ENCODE measurements at regions not wholly inside any gene's neighbourhood (a gene's known extent, or its start where the extent isn't known, plus 50 kb on each side); places are given as distances from the start of the nearest gene placed in this dataset.
"Not testable (repeated sequence)": the region's sequence is repeated elsewhere in the genome, so short reads cannot be mapped to it uniquely, and the experiment has no call there.

DNA sequence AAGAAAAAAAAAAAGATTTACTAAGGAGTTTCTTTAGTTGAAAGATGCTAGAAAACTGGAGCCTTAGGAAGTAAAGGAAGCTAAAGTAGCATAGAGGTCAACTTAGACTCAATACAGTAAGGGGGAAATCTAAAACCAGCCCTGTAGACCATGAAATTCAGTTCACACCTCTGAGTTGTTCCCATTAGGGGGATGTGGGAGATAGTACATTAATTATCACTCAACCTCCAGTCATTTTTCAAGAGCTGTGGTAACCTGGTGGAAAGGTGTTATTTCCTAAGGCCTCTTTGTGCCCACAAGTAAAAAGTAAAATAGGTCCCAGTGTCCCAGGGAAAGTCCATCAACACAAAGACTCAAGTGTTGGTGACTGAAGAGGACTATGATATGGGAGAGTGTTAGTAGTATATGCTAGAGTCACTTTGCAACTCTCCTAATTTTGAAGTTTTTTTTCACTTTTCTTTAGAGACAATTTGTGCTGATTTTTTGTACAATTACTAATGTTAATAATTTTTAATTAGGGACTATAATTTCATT, 1274.4 kb upstream of the EPHA6 start:
- no peaks in the 10 kb centered on the region for H3K36me3 Mint-ChIP-seq (ENCODE audit: low read depth)
- no peak overlapping the region for H3K27ac Mint-ChIP-seq
- no peaks in the 10 kb centered on the region for H3K27me3 Mint-ChIP-seq (ENCODE audit: low read depth)
- H3K9me3 Mint-ChIP-seq = no peaks in the 10 kb centered on the region
- no peak overlapping the region for H3K4me3 Mint-ChIP-seq
- no peaks in the 10 kb centered on the region for H3K4me1 Mint-ChIP-seq
- no peak for TF ChIP-seq CTCF (IDR thresholded peaks at IDR 0.05; ENCODE audit: unreplicated experiment in 3 of 3)

DNA sequence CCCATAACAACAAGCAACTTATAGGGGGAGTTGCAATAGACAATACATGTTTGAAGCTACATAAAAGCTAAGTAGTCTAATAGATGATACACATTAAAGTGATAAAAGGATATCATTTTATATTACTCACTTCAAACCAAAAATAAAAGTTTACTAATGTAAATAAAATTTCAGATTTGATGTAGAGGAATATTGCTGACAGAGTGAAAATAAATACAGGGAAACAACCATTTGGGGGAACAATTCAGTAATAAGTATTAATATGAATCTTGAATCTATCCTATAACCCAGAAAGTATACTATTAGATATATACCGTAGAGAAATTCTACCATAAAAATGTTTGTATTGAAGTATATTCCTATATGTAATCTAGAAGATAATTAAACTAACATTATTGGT, 1248.9 kb upstream of the EPHA6 start:
- Mint-ChIP-seq H3K27ac (no peak overlapping the region), H3K36me3 (ENCODE audit: low read depth) (no peaks in the 10 kb centered on the region), H3K4me3 (no peak overlapping the region), H3K9me3 (peaks cover 10% of the 10 kb centered on the region), H3K27me3 (ENCODE audit: low read depth) (no peaks in the 10 kb centered on the region), H3K4me1 (no peaks in the 10 kb centered on the region)
- no peak for TF ChIP-seq CTCF (IDR thresholded peaks at IDR 0.05; ENCODE audit: unreplicated experiment in 3 of 3)

DNA sequence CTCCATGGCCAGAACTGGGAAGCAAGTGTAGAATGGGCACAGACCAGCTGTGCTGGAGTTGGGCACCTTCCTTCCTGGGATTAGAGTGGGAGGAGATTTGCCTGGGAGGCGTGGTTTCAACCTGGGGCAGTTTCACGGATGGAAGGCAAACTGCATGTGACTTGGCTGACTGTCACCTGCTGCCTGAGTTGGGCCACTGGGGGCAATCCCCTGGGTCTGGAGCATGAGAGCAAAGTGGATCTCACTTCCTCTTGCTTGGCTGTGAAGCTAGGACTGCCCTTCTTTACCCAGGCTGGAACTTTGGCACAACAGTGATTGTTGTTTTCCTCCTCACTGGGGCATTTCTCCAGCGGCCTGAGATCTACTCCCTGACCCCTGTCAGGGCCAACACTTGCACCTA, 1247.0 kb upstream of the EPHA6 start:
- no peaks in the 10 kb centered on the region for H3K36me3 Mint-ChIP-seq (ENCODE audit: low read depth)
- H3K4me1 Mint-ChIP-seq = no peaks in the 10 kb centered on the region
- H3K9me3 Mint-ChIP-seq = peaks cover 10% of the 10 kb centered on the region
- H3K4me3 Mint-ChIP-seq = no peak overlapping the region
- H3K27me3 Mint-ChIP-seq (ENCODE audit: low read depth) = no peaks in the 10 kb centered on the region
- H3K27ac Mint-ChIP-seq = no peak overlapping the region
- TF ChIP-seq CTCF (IDR thresholded peaks at IDR 0.05; ENCODE audit: unreplicated experiment in 3 of 3) = no peak

DNA sequence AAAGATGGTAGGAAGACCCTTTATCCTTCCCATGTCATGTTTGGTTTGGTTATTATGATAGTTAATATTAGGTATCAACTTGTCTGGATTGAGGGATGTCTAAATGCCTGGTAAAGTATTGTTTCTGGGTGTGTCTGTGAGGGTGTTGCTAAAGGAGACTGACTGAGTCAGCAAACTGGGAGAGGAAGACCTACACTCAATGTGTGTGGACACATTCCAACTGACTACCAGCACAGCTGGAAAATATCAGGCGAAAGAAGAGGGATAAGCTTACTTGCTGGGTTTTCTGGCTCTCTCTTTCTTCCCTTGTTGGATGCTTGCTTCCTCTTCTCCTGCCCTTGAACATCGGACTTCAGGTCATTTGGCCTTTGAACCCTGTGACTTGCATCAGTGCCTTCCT, 1227.6 kb upstream of the EPHA6 start:
- Mint-ChIP-seq H3K9me3 (no peaks in the 10 kb centered on the region), H3K36me3 (ENCODE audit: low read depth) (no peaks in the 10 kb centered on the region), H3K27me3 (ENCODE audit: low read depth) (no peaks in the 10 kb centered on the region)

DNA sequence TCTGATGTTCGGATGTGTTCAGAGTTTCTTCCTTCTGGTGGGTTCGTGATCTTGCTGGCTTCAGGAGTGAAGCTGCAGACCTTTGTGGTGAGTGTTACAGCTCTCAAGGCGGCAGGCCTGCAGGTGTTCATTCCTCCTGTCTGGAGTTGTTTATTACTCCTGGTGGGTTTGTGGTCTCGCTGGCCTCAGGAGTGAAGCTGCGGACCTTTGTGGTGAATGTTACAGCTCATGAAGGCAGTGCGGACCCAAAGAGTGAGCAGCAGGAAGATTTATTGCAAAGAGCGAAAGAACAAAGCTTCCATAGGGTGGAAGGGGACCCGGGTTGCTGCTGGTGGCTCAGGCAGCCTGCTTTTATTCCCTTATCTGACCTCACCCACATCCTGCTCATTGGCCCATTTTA, 1226.8 kb upstream of the EPHA6 start:
- H3K4me1 Mint-ChIP-seq; H3K36me3 Mint-ChIP-seq (ENCODE audit: low read depth); H3K27me3 Mint-ChIP-seq (ENCODE audit: low read depth); H3K27ac Mint-ChIP-seq; H3K4me3 Mint-ChIP-seq; H3K9me3 Mint-ChIP-seq: not testable (repeated sequence)

More for the DNA sequence above, 1227.6 kb upstream of the EPHA6 start:
- H3K4me3 Mint-ChIP-seq = no peak overlapping the region
- TF ChIP-seq CTCF (IDR thresholded peaks at IDR 0.05; ENCODE audit: unreplicated experiment in 3 of 3) = no peak
- H3K27ac Mint-ChIP-seq = no peak overlapping the region
- no peaks in the 10 kb centered on the region for H3K4me1 Mint-ChIP-seq

- H3K27me3 Mint-ChIP-seq (ENCODE audit: low read depth) = no peaks in the 10 kb centered on the region
- TF ChIP-seq CTCF (IDR thresholded peaks at IDR 0.05; ENCODE audit: unreplicated experiment in 3 of 3) = no peak
Observed at GRCh38 chr3:95588473-95588872, 1225.9 kb upstream of the EPHA6 start.

More at GRCh38 chr3:95588473-95588872, 1225.9 kb upstream of the EPHA6 start:
- Mint-ChIP-seq H3K4me1 (no peaks in the 10 kb centered on the region), H3K27ac (no peak overlapping the region), H3K4me3 (no peak overlapping the region), H3K36me3 (ENCODE audit: low read depth) (no peaks in the 10 kb centered on the region), H3K9me3 (no peaks in the 10 kb centered on the region)
